ENCODE measurements at regions not wholly inside any gene's neighbourhood (a gene's known extent, or its start where the extent isn't known, plus 50 kb on each side); places are given as distances from the start of the nearest gene placed in this dataset.

- H3K27ac ChIP-seq: no peak overlapping the region
- no peak for TF ChIP-seq CTCF (IDR thresholded peaks at IDR 0.05)
- no peak for TF ChIP-seq ZFX (IDR thresholded peaks at IDR 0.05; ENCODE audit: borderline replicate concordance)
Observed at GRCh38 chr3:65030014-65030627, 342.3 kb upstream of the ADAMTS9 start.

GRCh38 chr3:65029130-65029529 lies 341.3 kb upstream of the ADAMTS9 start:
- no peak overlapping the region for H3K27ac ChIP-seq
- TF ChIP-seq ZFX (IDR thresholded peaks at IDR 0.05; ENCODE audit: borderline replicate concordance) (no peak), CTCF (IDR thresholded peaks at IDR 0.05) (no peak)

DNA sequence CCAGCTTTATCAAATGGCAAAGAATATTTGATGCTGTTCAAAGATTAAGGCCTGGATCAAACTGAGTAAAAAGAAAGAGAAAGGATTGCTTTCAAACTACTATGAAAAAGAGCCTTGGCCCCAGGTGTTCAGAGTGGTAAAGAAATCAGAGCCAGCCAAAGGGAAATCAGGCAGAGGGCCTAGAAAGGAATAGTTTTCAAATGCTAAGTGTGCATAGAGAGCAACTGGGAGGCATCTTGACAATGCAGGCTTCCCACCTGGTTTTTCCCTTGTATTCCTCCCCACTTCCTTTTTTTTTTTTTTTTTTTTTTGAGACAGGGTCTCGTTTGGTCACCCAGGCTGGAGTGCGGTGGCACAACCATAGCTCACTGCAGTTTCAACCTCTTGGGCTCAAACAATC lies 340.2 kb upstream of the ADAMTS9 start:
- no peak for TF ChIP-seq ZFX (IDR thresholded peaks at IDR 0.05; ENCODE audit: borderline replicate concordance)
- no peak for TF ChIP-seq CTCF (IDR thresholded peaks at IDR 0.05)
- H3K27ac ChIP-seq: no peak overlapping the region

DNA sequence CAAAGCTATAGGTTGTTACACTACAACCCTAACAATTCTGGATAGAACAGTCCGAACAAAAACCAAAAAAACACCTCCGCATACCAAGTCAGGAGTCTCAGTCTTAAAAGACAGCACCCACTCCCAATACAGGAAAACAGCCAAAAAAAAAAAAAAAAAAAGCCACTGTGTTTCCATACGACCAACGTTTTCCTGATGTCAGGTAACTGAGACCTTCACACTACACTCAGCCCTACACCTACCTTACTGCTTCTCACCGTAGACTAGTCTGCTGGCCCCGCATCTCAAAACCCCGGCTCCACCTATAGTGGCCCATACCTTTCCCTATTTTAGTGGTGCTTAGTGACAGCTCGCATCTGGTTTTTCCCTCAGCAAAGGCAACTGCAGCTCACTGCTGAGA lies 339.5 kb upstream of the ADAMTS9 start:
- TF ChIP-seq CTCF (IDR thresholded peaks at IDR 0.05): no peak
- no peak overlapping the region for H3K27ac ChIP-seq

DNA sequence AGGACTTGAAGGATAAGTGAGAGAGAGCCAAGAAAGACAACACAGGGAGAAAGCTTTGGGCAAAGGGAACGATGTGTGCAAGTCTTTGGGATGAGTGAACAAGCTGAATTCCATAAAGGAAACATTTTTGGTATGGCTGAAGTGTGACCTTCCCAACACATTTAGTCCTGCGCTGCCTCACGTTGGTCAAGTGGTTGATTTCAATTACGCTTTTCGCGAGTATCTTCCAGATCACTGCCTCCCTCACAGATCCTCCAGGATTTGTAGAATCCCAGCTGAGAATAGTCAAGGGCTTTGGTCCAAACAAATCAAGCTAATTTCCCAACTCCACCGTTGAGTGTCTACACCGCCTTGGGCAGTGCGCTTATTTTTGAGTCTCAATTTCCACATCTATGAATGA lies 338.4 kb upstream of the ADAMTS9 start:
- H3K27ac ChIP-seq: no peak overlapping the region
- TF ChIP-seq CTCF (IDR thresholded peaks at IDR 0.05) (no peak), ZFX (IDR thresholded peaks at IDR 0.05; ENCODE audit: borderline replicate concordance) (no peak)

DNA sequence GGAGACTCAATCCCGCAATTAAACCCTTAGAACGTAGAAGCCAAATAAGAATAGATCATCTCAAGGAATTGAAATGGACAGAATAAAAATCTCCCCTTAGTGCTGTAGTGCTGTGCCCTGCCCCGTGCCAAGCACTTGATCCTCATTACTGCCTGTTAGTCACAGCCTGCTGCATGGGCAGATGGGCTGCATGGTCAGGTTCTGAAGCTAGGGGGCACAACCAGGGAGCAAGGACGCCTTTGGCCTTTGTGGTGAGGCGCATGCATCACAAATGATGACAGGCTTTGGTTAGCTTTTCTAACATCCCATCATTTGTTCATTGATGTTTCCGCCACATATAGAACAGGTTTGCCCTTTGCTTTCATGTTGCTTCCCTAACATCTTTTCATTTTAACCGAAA lies 336.3 kb upstream of the ADAMTS9 start:
- 0 out of 2 replicates have a peak, but pooled peaks have one; percentile 13 for TF ChIP-seq CTCF (IDR thresholded peaks at IDR 0.05)
- TF ChIP-seq ZFX (IDR thresholded peaks at IDR 0.05; ENCODE audit: borderline replicate concordance): no peak
- no peak overlapping the region for H3K27ac ChIP-seq

- TF ChIP-seq CTCF (IDR thresholded peaks at IDR 0.05) (no peak), ZFX (IDR thresholded peaks at IDR 0.05; ENCODE audit: borderline replicate concordance) (no peak)
- H3K27ac ChIP-seq: no peak overlapping the region
Observed at GRCh38 chr3:65020281-65021160, 332.7 kb upstream of the ADAMTS9 start.
